K562 (cell line): ENCODE measurements at regions not wholly inside any gene's neighbourhood (a gene's known extent, or its start where the extent isn't known, plus 50 kb on each side); places are given as distances from the start of the nearest gene placed in this dataset.

Experiments
- ARID2 ChIP-seq: fragments of 450-650 bp; IDR thresholded peaks from 2 replicates; pipeline ENCODE4 v1.6.1; 2017; ENCODE audit warnings: antibody characterized with exemption, mild to moderate bottlenecking
- PCBP1 ChIP-seq: fragments of 200-400 bp; formaldehyde crosslinking; IDR thresholded peaks from 2 replicates; pipeline ENCODE4 v1.6.1; 2018; ENCODE audit warnings: mild to moderate bottlenecking, low read depth, low read length; ENCODE audit not compliant: poor library complexity, severe bottlenecking
- POLR2AphosphoS2 ChIP-seq: IDR thresholded peaks from 2 replicates; pipeline ENCODE4 v1.6.1; 2012; ENCODE audit warnings: low read length, improper control_type of control experiment
- POLR2AphosphoS5 ChIP-seq: IDR thresholded peaks from 2 replicates; pipeline ENCODE4 v1.6.1; 2011; ENCODE audit warnings: mild to moderate bottlenecking, low read depth, low read length, moderate library complexity; ENCODE audit not compliant: control insufficient read depth, insufficient read depth
- ZFX ChIP-seq: sonication (generic); formaldehyde crosslinking; IDR thresholded peaks from 2 replicates; pipeline ENCODE4 v1.8.0; 2022; ENCODE audit warnings: mild to moderate bottlenecking, missing genetic modification reagents, moderate library complexity
- ZZZ3 ChIP-seq: fragments of 450-650 bp; IDR thresholded peaks from 2 replicates; pipeline ENCODE4 v1.6.1; 2016; ENCODE audit warnings: antibody characterized with exemption, mild to moderate bottlenecking, moderate library complexity
- TF ChIP-seq, protein P1 (sequence below), 3 experiments: IDR thresholded peaks in 2 of 3; conservative IDR thresholded peaks in 1 of 3; 2 replicates each; pipeline ENCODE4 v1.5.1; 2011 to 2012; ENCODE audit warnings: low read length in 3 of 3, mild to moderate bottlenecking in 3 of 3, control low read depth in 2 of 3, improper control_type of control experiment in 1 of 3, inconsistent platforms in 1 of 3, low read depth in 1 of 3, mixed read lengths in 1 of 3, moderate library complexity in 1 of 3; ENCODE audit not compliant: insufficient read depth in 2 of 3
- TF ChIP-seq, protein P2 (sequence below): sonication (generic); formaldehyde crosslinking; IDR thresholded peaks from 2 replicates; pipeline ENCODE4 v1.9.0; 2022; ENCODE audit warnings: mild to moderate bottlenecking, missing genetic modification reagents

DNA sequence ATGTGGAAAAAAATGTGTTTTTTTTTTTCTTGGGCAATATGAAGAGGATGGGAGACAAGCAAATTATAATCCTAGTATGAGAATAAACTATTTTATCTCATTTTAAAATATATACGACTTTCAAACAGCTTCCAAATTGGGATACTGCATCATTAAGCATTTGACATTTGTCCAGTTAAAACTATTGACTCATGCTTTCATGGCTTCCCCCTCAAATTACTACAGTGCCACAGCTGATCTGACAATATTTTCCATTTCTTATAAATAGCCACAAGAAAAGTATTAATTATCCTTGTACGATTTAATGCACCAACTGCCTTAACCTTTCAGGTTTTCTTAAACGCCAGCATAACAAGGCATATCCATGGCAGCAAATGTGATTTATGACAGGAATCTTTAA is 1134.8 kb upstream of the ZEB2 start:
- TF ChIP-seq POLR2AphosphoS2 (no peak), ARID2 (no peak), POLR2AphosphoS5 (no peak), ZFX (no peak), ZZZ3 (no peak), PCBP1 (no peak)
- TF ChIP-seq, protein P1, sequence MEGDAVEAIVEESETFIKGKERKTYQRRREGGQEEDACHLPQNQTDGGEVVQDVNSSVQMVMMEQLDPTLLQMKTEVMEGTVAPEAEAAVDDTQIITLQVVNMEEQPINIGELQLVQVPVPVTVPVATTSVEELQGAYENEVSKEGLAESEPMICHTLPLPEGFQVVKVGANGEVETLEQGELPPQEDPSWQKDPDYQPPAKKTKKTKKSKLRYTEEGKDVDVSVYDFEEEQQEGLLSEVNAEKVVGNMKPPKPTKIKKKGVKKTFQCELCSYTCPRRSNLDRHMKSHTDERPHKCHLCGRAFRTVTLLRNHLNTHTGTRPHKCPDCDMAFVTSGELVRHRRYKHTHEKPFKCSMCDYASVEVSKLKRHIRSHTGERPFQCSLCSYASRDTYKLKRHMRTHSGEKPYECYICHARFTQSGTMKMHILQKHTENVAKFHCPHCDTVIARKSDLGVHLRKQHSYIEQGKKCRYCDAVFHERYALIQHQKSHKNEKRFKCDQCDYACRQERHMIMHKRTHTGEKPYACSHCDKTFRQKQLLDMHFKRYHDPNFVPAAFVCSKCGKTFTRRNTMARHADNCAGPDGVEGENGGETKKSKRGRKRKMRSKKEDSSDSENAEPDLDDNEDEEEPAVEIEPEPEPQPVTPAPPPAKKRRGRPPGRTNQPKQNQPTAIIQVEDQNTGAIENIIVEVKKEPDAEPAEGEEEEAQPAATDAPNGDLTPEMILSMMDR (IDR thresholded peaks at IDR 0.05 in 2 of 3, conservative IDR thresholded peaks at IDR 0.05 in 1 of 3; ENCODE audit: insufficient read depth in 2 of 3, low read depth in 1 of 3, low read length in 3 of 3) = no peak
- TF ChIP-seq, protein P2, sequence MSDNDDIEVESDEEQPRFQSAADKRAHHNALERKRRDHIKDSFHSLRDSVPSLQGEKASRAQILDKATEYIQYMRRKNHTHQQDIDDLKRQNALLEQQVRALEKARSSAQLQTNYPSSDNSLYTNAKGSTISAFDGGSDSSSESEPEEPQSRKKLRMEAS (CRISPR knock-in tag) = no peak
